Psoas muscle (tissue), 7 donors: ENCODE measurements at regions not wholly inside any gene's neighbourhood (a gene's known extent, or its start where the extent isn't known, plus 50 kb on each side); places are given as distances from the start of the nearest gene placed in this dataset.

ENCODE experiments used
- ATAC-seq, 4 donors: fragments of 200-7000 bp; cut with Tn5 transposase; one replicate each; pipeline ENCODE4 v1.9.1; 2020; ENCODE audit warnings: moderate library complexity in 3 of 4, mild to moderate bottlenecking in 2 of 4
- DNase-seq, 2 donors: peaks; one replicate each; pipeline ENCODE4 v3.0.0-alpha.2; 2020
- H3K27ac ChIP-seq: fragments of 200-600 bp; one replicate; pipeline ENCODE4 v1.8.0; 2022
- H3K27me3 ChIP-seq, 3 donors: fragments of 200-600 bp in 1 of 3; one replicate each; pipeline versions ENCODE4 v1.6.1 to v1.8.0; 2013 to 2022; ENCODE audit warnings: low read length in 2 of 3, mild to moderate bottlenecking in 2 of 3, moderate library complexity in 1 of 3; ENCODE audit not compliant: insufficient read depth in 3 of 3
- H3K36me3 ChIP-seq, 2 donors: fragments of 200-600 bp in 1 of 2; one replicate each; pipeline versions ENCODE4 v1.6.1 to v1.8.0; 2013 to 2022; ENCODE audit warnings: low read depth in 1 of 2, mild to moderate bottlenecking in 1 of 2, moderate library complexity in 1 of 2; ENCODE audit not compliant: insufficient read depth in 1 of 2
- H3K4me1 ChIP-seq: fragments of 200-600 bp; one replicate; pipeline ENCODE4 v1.8.0; 2022
- H3K4me3 ChIP-seq: fragments of 200-600 bp; one replicate; pipeline ENCODE4 v1.8.0; 2022; ENCODE audit warnings: mild to moderate bottlenecking
- H3K9me3 ChIP-seq: fragments of 200-600 bp; one replicate; pipeline ENCODE4 v1.8.0; 2022
- WGBS, 3 donors: extraction: QIAGEN DNeasy Blood & Tissue Kit; methylation state at CpG; one replicate each; pipeline versions ENCODE4 v1.1.6 to v1.1.7; 2013; 5-methylcytosine and 5-hydroxymethylcytosine counted together
- intact Hi-C, 2 donors: fragments of 100-400 bp; cut with DNase I; formaldehyde crosslinking; loops; one replicate each; pipeline versions ENCODE4 v1.11.0 to v1.14.2; 2022
- TF ChIP-seq, protein P1 (sequence below): fragments of 200-600 bp; IDR thresholded peaks from one replicate; pipeline ENCODE4 v1.8.0; 2022; ENCODE audit warnings: antibody characterized with exemption
- donor health status: healthy with polysubstance abuse.
- donor health status: DM: no; HTN: no; CAD: no; lungs with moderate emphysema.
- donor health status: Bipolar disorder and iron deficiency.
- donor health status: healthy.
- donor health status: DM: yes; HTN: yes; CAD: no.
- donor health status: DM: no; HTN: no; CAD: no.
- donor health status: DM: yes; HTN: yes; CAD: no.

DNA sequence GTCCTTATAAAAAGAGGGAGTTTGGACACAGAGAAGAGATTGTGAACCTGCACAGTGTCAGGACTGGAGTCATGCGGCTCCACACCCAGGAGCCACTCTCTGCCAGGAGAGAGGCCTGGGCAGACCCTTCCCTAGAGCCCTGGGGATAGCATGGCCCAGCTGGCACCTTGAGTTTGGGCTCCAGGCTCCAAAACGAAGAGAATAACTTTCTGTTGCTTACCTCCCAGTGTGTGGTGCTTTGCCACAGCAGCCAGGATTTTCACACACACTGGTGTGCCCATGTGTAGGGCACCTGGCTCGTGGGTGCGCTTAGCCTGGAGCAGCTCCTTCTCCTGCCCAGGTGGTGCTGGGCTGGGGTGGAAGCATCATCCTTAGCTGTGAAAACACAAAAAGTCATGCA lies 344.3 kb downstream of the TEX29 start:
- Histone ChIP-seq H3K27me3 (peaks cover 0 to 11% (median 0%) of the 10 kb centered on the region in 3 donors), H3K27ac (no peak overlapping the region), H3K4me3 (no peak overlapping the region), H3K4me1 (no peaks in the 10 kb centered on the region), H3K36me3 (no peaks in the 10 kb centered on the region), H3K9me3 (no peaks in the 10 kb centered on the region)
- ATAC-seq (no peak), DNase-seq (no peak)
- WGBS, 3 donors: 76 to 87% (median 87%) methylated on average over 4 of the region's 4 CpGs
- intact Hi-C loops: no loop called here
- TF ChIP-seq, protein P1, sequence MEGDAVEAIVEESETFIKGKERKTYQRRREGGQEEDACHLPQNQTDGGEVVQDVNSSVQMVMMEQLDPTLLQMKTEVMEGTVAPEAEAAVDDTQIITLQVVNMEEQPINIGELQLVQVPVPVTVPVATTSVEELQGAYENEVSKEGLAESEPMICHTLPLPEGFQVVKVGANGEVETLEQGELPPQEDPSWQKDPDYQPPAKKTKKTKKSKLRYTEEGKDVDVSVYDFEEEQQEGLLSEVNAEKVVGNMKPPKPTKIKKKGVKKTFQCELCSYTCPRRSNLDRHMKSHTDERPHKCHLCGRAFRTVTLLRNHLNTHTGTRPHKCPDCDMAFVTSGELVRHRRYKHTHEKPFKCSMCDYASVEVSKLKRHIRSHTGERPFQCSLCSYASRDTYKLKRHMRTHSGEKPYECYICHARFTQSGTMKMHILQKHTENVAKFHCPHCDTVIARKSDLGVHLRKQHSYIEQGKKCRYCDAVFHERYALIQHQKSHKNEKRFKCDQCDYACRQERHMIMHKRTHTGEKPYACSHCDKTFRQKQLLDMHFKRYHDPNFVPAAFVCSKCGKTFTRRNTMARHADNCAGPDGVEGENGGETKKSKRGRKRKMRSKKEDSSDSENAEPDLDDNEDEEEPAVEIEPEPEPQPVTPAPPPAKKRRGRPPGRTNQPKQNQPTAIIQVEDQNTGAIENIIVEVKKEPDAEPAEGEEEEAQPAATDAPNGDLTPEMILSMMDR: no peak

DNA sequence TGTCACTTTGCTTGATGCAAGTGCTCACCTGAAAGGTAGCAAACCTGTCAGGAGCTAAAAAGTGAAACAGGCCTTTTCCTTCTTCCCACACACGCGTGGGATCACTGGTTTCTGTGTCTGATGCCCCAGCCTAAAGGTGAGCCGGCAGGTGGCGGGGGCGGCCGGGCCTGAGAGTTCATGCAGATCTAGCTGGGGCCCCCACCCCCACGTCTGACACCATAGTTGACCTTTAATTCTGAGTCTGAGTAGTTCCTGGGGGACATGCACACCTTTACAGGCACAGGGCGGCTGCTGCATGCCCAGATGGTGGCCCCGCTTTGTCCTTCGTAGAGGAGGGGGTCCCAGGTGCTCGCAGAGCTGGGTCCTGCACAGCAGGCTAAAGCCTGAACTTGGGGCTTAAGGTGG lies 345.3 kb downstream of the TEX29 start:
- intact Hi-C loops: no loop called here
- Histone ChIP-seq H3K27me3 (peaks cover 0 to 11% (median 0%) of the 10 kb centered on the region in 3 donors), H3K27ac (no peak overlapping the region), H3K9me3 (no peaks in the 10 kb centered on the region), H3K36me3 (no peaks in the 10 kb centered on the region), H3K4me1 (no peaks in the 10 kb centered on the region), H3K4me3 (no peak overlapping the region)
- no peak for DNase-seq
- no peak for ATAC-seq
- 78 to 80% (median 79%) methylated on average over 11 of the region's 11 CpGs for WGBS, 3 donors
- TF ChIP-seq, protein P1: no peak

DNA sequence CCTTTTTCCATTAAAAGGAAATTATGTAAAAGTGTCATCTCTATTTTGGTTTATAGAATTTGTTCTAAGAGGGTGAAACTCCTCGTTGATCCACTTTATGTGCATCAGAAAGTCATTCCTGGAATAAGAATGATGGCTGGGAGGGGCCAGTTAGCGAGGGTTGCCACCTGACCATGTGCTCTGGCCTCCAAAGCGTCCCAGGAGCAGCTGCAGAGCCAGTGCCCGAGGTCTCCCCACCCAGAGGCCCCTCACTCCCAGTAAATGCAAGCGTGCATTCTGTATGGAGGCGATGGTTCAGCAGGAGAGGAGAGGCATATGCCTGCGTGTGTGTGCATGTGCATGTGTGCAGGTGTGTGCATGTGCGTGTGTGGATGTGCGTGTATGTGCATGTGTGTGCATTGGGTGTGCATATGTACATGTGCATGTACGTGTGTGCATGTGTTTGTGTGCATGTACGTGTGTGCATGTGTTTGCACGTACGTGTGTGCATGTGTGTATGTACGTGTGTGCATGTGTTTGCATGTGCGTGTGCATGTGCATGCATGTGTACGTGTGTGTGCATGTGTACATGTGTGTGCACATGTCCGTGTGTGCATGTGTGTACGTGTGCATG lies 345.8 kb downstream of the TEX29 start:
- H3K9me3 ChIP-seq: no peaks in the 10 kb centered on the region
- DNase-seq: no peak
- no peak overlapping the region for H3K27ac ChIP-seq
- H3K36me3 ChIP-seq: no peaks in the 10 kb centered on the region
- TF ChIP-seq, protein P1: no peak
- peaks cover 0 to 11% (median 0%) of the 10 kb centered on the region in 3 donors for H3K27me3 ChIP-seq
- H3K4me1 ChIP-seq: no peaks in the 10 kb centered on the region
- H3K4me3 ChIP-seq: no peak overlapping the region
- intact Hi-C loops: no loop called here
- WGBS, 3 donors: 69 to 79% (median 75%) methylated on average over 18 of the region's 18 CpGs
- no peak for ATAC-seq

DNA sequence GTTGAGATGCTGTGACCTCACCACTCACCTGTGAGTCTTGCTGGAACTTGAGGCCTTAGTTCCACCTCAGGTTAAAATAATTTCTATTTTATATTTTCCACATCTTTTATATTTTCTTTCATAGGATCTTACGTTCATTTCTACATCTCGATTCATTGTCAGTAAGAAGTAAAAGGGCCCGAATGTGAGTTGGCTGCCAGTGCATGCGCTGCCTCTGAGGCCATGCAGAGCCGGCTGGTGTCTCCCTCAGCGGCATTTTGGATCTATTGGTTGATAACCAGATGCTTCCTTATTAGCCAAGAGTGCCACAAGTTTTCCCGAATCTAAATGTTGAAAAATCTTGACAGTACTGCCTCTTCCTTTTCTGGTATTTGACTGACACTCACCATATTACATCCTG lies 347.3 kb downstream of the TEX29 start:
- WGBS, 3 donors: 48 to 84% (median 65%) methylated on average over 7 of the region's 7 CpGs

More for the DNA sequence above, 347.3 kb downstream of the TEX29 start:
- no peaks in the 10 kb centered on the region for H3K9me3 ChIP-seq
- H3K4me3 ChIP-seq: no peak overlapping the region
- intact Hi-C loops: no loop called here
- no peak overlapping the region for H3K27ac ChIP-seq
- no peak for DNase-seq
- TF ChIP-seq, protein P1: no peak
- no peaks in the 10 kb centered on the region for H3K4me1 ChIP-seq
- peaks cover 0 to 8% (median 0%) of the 10 kb centered on the region in 3 donors for H3K27me3 ChIP-seq
- no peak for ATAC-seq
- no peaks in the 10 kb centered on the region for H3K36me3 ChIP-seq
